ENCODE measurements at regions not wholly inside any gene's neighbourhood (a gene's known extent, or its start where the extent isn't known, plus 50 kb on each side); places are given as distances from the start of the nearest gene placed in this dataset.
"Not testable (repeated sequence)": the region's sequence is repeated elsewhere in the genome, so short reads cannot be mapped to it uniquely, and the experiment has no call there.

- WGBS (ENCODE audit: insufficient coverage, low coverage, missing lambda C conversion rate), result no CpG with 5 or more reads among the region's 8 CpGs
- H3K4me1 ChIP-seq (replicated peaks in 1 of 2; ENCODE audit: control insufficient read depth in 2 of 2, insufficient read depth in 2 of 2, low read length in 2 of 2); intact Hi-C loops (cut with micrococcal nuclease); H2AFZ ChIP-seq (ENCODE audit: low read depth, low read length); BruUV-seq (replicated peaks); H3K27me3 ChIP-seq (ENCODE audit: control insufficient read depth in 2 of 2, insufficient read depth in 2 of 2, low read length in 2 of 2); CTCF ChIA-PET (ENCODE audit: low intra/inter-chr PET ratio); H3K79me2 ChIP-seq (ENCODE audit: control insufficient read depth, insufficient read depth, low read length); in situ Hi-C loops (cut with MboI); H3K9me3 ChIP-seq (replicated peaks; ENCODE audit: control insufficient read depth, insufficient read depth, low read depth, low read length); H4K20me1 ChIP-seq (replicated peaks; ENCODE audit: control insufficient read depth, insufficient read depth, low read length); H3K4me3 ChIP-seq; H3K9me1 ChIP-seq (ENCODE audit: control insufficient read depth, insufficient read depth, low read length); DNase-seq (ENCODE audit: extremely low read depth in 1 of 4, low spot score in 3 of 4); FAIRE-seq; POLR2A ChIA-PET; H3K9ac ChIP-seq (ENCODE audit: insufficient read depth in 1 of 2, low read depth in 2 of 2, low read length in 2 of 2); H3K27ac ChIP-seq (ENCODE audit: extremely low read depth, low read depth, low read length); H3K36me3 ChIP-seq (ENCODE audit: control insufficient read depth, insufficient read depth, low read length); H3K4me2 ChIP-seq (ENCODE audit: insufficient read depth, low read length): not testable (repeated sequence)
- ATAC-seq, result peak; percentile 88
Measured at GRCh38 chr21:6530655-6531054, 3990.7 kb upstream of the TPTE start.

GRCh38 chr21:6533261-6533660 is 3988.1 kb upstream of the TPTE start:
- FAIRE-seq; BruUV-seq (replicated peaks); H3K4me3 ChIP-seq; H3K27ac ChIP-seq (ENCODE audit: extremely low read depth, low read depth, low read length); H2AFZ ChIP-seq (ENCODE audit: low read depth, low read length); in situ Hi-C loops (cut with MboI); H4K20me1 ChIP-seq (replicated peaks; ENCODE audit: control insufficient read depth, insufficient read depth, low read length); H3K79me2 ChIP-seq (ENCODE audit: control insufficient read depth, insufficient read depth, low read length); H3K9me3 ChIP-seq (replicated peaks; ENCODE audit: control insufficient read depth, insufficient read depth, low read depth, low read length); CTCF ChIA-PET (ENCODE audit: low intra/inter-chr PET ratio); H3K9me1 ChIP-seq (ENCODE audit: control insufficient read depth, insufficient read depth, low read length); DNase-seq (ENCODE audit: extremely low read depth in 1 of 4, low spot score in 3 of 4); H3K4me2 ChIP-seq (ENCODE audit: insufficient read depth, low read length); H3K27me3 ChIP-seq (ENCODE audit: control insufficient read depth in 2 of 2, insufficient read depth in 2 of 2, low read length in 2 of 2); H3K9ac ChIP-seq (ENCODE audit: insufficient read depth in 1 of 2, low read depth in 2 of 2, low read length in 2 of 2); intact Hi-C loops (cut with micrococcal nuclease); POLR2A ChIA-PET; H3K4me1 ChIP-seq (replicated peaks in 1 of 2; ENCODE audit: control insufficient read depth in 2 of 2, insufficient read depth in 2 of 2, low read length in 2 of 2); H3K36me3 ChIP-seq (ENCODE audit: control insufficient read depth, insufficient read depth, low read length); ATAC-seq: not testable (repeated sequence)
- no CpG with 5 or more reads among the region's 25 CpGs for WGBS (ENCODE audit: insufficient coverage, low coverage, missing lambda C conversion rate)

GRCh38 chr21:6538320-6538719 is 3983.1 kb upstream of the TPTE start:
- H2AFZ ChIP-seq (ENCODE audit: low read depth, low read length); POLR2A ChIA-PET; H3K4me3 ChIP-seq; H3K27ac ChIP-seq (ENCODE audit: extremely low read depth, low read depth, low read length); H3K4me1 ChIP-seq (replicated peaks in 1 of 2; ENCODE audit: control insufficient read depth in 2 of 2, insufficient read depth in 2 of 2, low read length in 2 of 2); H3K27me3 ChIP-seq (ENCODE audit: control insufficient read depth in 2 of 2, insufficient read depth in 2 of 2, low read length in 2 of 2); H3K9me3 ChIP-seq (replicated peaks; ENCODE audit: control insufficient read depth, insufficient read depth, low read depth, low read length); DNase-seq (ENCODE audit: extremely low read depth in 1 of 4, low spot score in 3 of 4); H3K9me1 ChIP-seq (ENCODE audit: control insufficient read depth, insufficient read depth, low read length); H3K4me2 ChIP-seq (ENCODE audit: insufficient read depth, low read length); ATAC-seq; BruUV-seq (replicated peaks); FAIRE-seq; intact Hi-C loops (cut with micrococcal nuclease); H3K36me3 ChIP-seq (ENCODE audit: control insufficient read depth, insufficient read depth, low read length); CTCF ChIA-PET (ENCODE audit: low intra/inter-chr PET ratio); H3K9ac ChIP-seq (ENCODE audit: insufficient read depth in 1 of 2, low read depth in 2 of 2, low read length in 2 of 2); in situ Hi-C loops (cut with MboI); H4K20me1 ChIP-seq (replicated peaks; ENCODE audit: control insufficient read depth, insufficient read depth, low read length); H3K79me2 ChIP-seq (ENCODE audit: control insufficient read depth, insufficient read depth, low read length): not testable (repeated sequence)
- no CpG with 5 or more reads among the region's 12 CpGs for WGBS (ENCODE audit: insufficient coverage, low coverage, missing lambda C conversion rate)

- H3K9me1 ChIP-seq (ENCODE audit: control insufficient read depth, insufficient read depth, low read length); H3K9ac ChIP-seq (ENCODE audit: insufficient read depth in 1 of 2, low read depth in 2 of 2, low read length in 2 of 2); H3K9me3 ChIP-seq (replicated peaks; ENCODE audit: control insufficient read depth, insufficient read depth, low read depth, low read length); H3K4me3 ChIP-seq; CTCF ChIA-PET (ENCODE audit: low intra/inter-chr PET ratio); H2AFZ ChIP-seq (ENCODE audit: low read depth, low read length); in situ Hi-C loops (cut with MboI); H3K79me2 ChIP-seq (ENCODE audit: control insufficient read depth, insufficient read depth, low read length); H3K27me3 ChIP-seq (ENCODE audit: control insufficient read depth in 2 of 2, insufficient read depth in 2 of 2, low read length in 2 of 2); H3K36me3 ChIP-seq (ENCODE audit: control insufficient read depth, insufficient read depth, low read length); FAIRE-seq; intact Hi-C loops (cut with micrococcal nuclease); H4K20me1 ChIP-seq (replicated peaks; ENCODE audit: control insufficient read depth, insufficient read depth, low read length); H3K4me2 ChIP-seq (ENCODE audit: insufficient read depth, low read length); DNase-seq (ENCODE audit: extremely low read depth in 1 of 4, low spot score in 3 of 4); ATAC-seq; H3K27ac ChIP-seq (ENCODE audit: extremely low read depth, low read depth, low read length); H3K4me1 ChIP-seq (replicated peaks in 1 of 2; ENCODE audit: control insufficient read depth in 2 of 2, insufficient read depth in 2 of 2, low read length in 2 of 2); POLR2A ChIA-PET; BruUV-seq (replicated peaks): not testable (repeated sequence)
- no CpG with 5 or more reads among the region's 7 CpGs for WGBS (ENCODE audit: insufficient coverage, low coverage, missing lambda C conversion rate)
Measured at GRCh38 chr21:6539688-6540087, 3981.7 kb upstream of the TPTE start.

All from K562 (cell line).